ENCODE measurements at regions not wholly inside any gene's neighbourhood (a gene's known extent, or its start where the extent isn't known, plus 50 kb on each side); places are given as distances from the start of the nearest gene placed in this dataset.

DNA sequence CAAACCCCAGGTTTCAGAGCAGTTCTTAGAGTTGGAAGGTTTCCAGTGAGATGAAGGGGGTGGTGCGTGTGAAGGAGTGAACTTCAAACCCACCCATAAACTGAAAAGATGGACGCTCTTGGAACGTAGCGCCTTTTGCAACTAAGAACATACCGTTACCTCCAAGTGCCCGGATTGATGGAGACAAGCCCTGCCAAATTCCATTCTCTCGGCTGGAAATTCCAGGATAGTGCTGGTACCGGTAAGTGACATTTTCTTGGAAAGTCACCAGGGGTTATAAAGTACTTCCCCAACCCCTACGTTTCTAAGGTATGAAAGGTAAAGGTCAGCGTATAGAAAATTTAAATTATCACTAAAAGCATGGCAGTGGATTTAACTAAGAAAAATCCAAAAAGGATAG, 91.6 kb upstream of the CLDN14 start:
- Mint-ChIP-seq H3K27me3 (ENCODE audit: low read depth in 2 of 2) (peaks cover 6 to 29% of the 10 kb centered on the region in 2 donors), H3K36me3 (no peaks in the 10 kb centered on the region), H3K9me3 (no peaks in the 10 kb centered on the region), H3K4me1 (no peaks in the 10 kb centered on the region), H3K4me3 (no peak overlapping the region), H3K27ac (no peak overlapping the region)
- no peak for ATAC-seq
- H3K4me3 ChIP-seq (ENCODE audit: low read length) = no peak overlapping the region
- no peaks in the 10 kb centered on the region for H3K9me3 ChIP-seq (ENCODE audit: control insufficient read depth, insufficient read depth, low read length)
- no peaks in the 10 kb centered on the region for H3K27me3 ChIP-seq (ENCODE audit: control insufficient read depth, insufficient read depth, low read length)
- DNase-seq = no peak
- intact Hi-C loops (cut with micrococcal nuclease) = no loop called here
- WGBS (ENCODE audit: insufficient coverage) = 95% methylated on average over 7 of the region's 10 CpGs
- no peak overlapping the region for H3K27ac ChIP-seq (ENCODE audit: low read length)
- TF ChIP-seq, protein P1, sequence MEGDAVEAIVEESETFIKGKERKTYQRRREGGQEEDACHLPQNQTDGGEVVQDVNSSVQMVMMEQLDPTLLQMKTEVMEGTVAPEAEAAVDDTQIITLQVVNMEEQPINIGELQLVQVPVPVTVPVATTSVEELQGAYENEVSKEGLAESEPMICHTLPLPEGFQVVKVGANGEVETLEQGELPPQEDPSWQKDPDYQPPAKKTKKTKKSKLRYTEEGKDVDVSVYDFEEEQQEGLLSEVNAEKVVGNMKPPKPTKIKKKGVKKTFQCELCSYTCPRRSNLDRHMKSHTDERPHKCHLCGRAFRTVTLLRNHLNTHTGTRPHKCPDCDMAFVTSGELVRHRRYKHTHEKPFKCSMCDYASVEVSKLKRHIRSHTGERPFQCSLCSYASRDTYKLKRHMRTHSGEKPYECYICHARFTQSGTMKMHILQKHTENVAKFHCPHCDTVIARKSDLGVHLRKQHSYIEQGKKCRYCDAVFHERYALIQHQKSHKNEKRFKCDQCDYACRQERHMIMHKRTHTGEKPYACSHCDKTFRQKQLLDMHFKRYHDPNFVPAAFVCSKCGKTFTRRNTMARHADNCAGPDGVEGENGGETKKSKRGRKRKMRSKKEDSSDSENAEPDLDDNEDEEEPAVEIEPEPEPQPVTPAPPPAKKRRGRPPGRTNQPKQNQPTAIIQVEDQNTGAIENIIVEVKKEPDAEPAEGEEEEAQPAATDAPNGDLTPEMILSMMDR (IDR thresholded peaks at IDR 0.05) = no peak
- no peaks in the 10 kb centered on the region for H3K36me3 ChIP-seq (ENCODE audit: control insufficient read depth, insufficient read depth, low read length)
- H3K4me1 ChIP-seq (ENCODE audit: control insufficient read depth, insufficient read depth, low read length) = no peaks in the 10 kb centered on the region

GRCh38 chr21:36572039-36572438, 92.1 kb upstream of the CLDN14 start:
- TF ChIP-seq, protein P1 (IDR thresholded peaks at IDR 0.05) = no peak
- Histone ChIP-seq H3K27ac (ENCODE audit: low read length) (no peak overlapping the region), H3K9me3 (ENCODE audit: control insufficient read depth, insufficient read depth, low read length) (no peaks in the 10 kb centered on the region), H3K36me3 (ENCODE audit: control insufficient read depth, insufficient read depth, low read length) (no peaks in the 10 kb centered on the region), H3K27me3 (ENCODE audit: control insufficient read depth, insufficient read depth, low read length) (no peaks in the 10 kb centered on the region), H3K4me3 (ENCODE audit: low read length) (no peak overlapping the region), H3K4me1 (ENCODE audit: control insufficient read depth, insufficient read depth, low read length) (no peaks in the 10 kb centered on the region)
- H3K27me3 Mint-ChIP-seq (ENCODE audit: low read depth in 2 of 2) = peaks cover 6 to 24% of the 10 kb centered on the region in 2 donors
- ATAC-seq = no peak
- H3K27ac Mint-ChIP-seq = no peak overlapping the region
- DNase-seq = no peak
- H3K36me3 Mint-ChIP-seq = no peaks in the 10 kb centered on the region
- H3K9me3 Mint-ChIP-seq = no peaks in the 10 kb centered on the region
- H3K4me3 Mint-ChIP-seq = no peak overlapping the region
- 85% methylated on average over 7 of the region's 7 CpGs for WGBS (ENCODE audit: insufficient coverage)
- intact Hi-C loops (cut with micrococcal nuclease) = no loop called here
- H3K4me1 Mint-ChIP-seq = no peaks in the 10 kb centered on the region

DNA sequence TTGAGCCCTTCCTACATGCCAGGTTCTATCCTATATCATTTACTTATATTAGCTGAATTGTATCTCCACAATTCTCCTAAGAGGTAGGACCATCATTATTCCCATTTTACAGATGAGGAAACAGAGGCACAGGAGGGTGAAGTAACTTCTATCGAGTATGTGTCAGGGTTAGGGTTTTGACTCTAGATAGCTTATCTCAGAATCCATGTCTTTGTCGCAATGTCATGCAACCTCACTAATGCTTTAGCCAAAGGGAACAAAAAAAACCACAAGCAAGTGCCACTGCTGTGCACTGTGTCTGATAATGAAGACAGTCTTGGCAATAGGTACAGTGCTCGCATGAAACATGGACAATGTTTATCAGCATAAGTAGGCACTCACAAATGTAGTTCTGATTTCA, 95.4 kb upstream of the CLDN14 start:
- DNase-seq (no peak), ATAC-seq (no peak)
- no peaks in the 10 kb centered on the region for H3K4me1 Mint-ChIP-seq
- Histone ChIP-seq H3K36me3 (ENCODE audit: control insufficient read depth, insufficient read depth, low read length) (no peaks in the 10 kb centered on the region), H3K9me3 (ENCODE audit: control insufficient read depth, insufficient read depth, low read length) (no peaks in the 10 kb centered on the region), H3K27ac (ENCODE audit: low read length) (no peak overlapping the region), H3K4me1 (ENCODE audit: control insufficient read depth, insufficient read depth, low read length) (no peaks in the 10 kb centered on the region), H3K4me3 (ENCODE audit: low read length) (no peak overlapping the region), H3K27me3 (ENCODE audit: control insufficient read depth, insufficient read depth, low read length) (no peaks in the 10 kb centered on the region)
- intact Hi-C loops (cut with micrococcal nuclease) = no loop called here
- no peak overlapping the region for H3K27ac Mint-ChIP-seq
- H3K4me3 Mint-ChIP-seq = no peak overlapping the region
- TF ChIP-seq, protein P1 (IDR thresholded peaks at IDR 0.05) = no peak
- no peaks in the 10 kb centered on the region for H3K36me3 Mint-ChIP-seq
- 66% methylated on average over 3 of the region's 3 CpGs for whole genome bisulfite sequencing (ENCODE audit: insufficient coverage)
- H3K27me3 Mint-ChIP-seq (ENCODE audit: low read depth in 2 of 2) = peaks cover under 1 to 4% of the 10 kb centered on the region in 2 donors
- no peaks in the 10 kb centered on the region for H3K9me3 Mint-ChIP-seq

DNA sequence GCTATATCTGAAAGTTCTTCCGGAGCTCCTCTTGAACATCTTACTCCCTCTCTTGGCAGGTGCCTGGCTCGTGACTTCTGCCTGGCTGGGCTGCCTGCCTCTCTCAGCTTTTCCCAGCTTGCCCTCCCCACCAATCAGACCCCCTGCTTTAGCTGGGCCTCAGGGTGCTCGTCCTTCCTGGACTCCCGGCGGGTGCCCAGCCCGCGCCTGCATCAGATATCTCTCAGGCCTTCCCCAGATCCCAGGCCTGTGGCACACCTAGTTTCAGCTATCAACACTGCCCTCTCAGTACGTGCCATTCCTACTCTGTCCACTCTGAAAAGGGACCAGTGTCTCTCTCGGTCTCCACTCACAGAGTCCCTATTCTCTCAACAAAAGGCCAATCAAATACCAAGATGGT, 96.5 kb upstream of the CLDN14 start:
- Mint-ChIP-seq H3K4me3 (no peak overlapping the region), H3K27ac (no peak overlapping the region), H3K9me3 (no peaks in the 10 kb centered on the region), H3K36me3 (no peaks in the 10 kb centered on the region), H3K4me1 (no peaks in the 10 kb centered on the region), H3K27me3 (ENCODE audit: low read depth in 2 of 2) (peaks cover 0 to 4% of the 10 kb centered on the region in 2 donors)
- DNase-seq (no peak), ATAC-seq (no peak)
- TF ChIP-seq, protein P1 (IDR thresholded peaks at IDR 0.05) = no peak
- Histone ChIP-seq H3K36me3 (ENCODE audit: control insufficient read depth, insufficient read depth, low read length) (no peaks in the 10 kb centered on the region), H3K4me3 (ENCODE audit: low read length) (no peak overlapping the region), H3K9me3 (ENCODE audit: control insufficient read depth, insufficient read depth, low read length) (no peaks in the 10 kb centered on the region), H3K4me1 (ENCODE audit: control insufficient read depth, insufficient read depth, low read length) (no peaks in the 10 kb centered on the region), H3K27ac (ENCODE audit: low read length) (no peak overlapping the region), H3K27me3 (ENCODE audit: control insufficient read depth, insufficient read depth, low read length) (no peaks in the 10 kb centered on the region)
- intact Hi-C loops (cut with micrococcal nuclease) = no loop called here
- WGBS (ENCODE audit: insufficient coverage) = 91% methylated on average over 9 of the region's 9 CpGs
